GM19455 (cell line): ENCODE measurements at regions not wholly inside any gene's neighbourhood (a gene's known extent, or its start where the extent isn't known, plus 50 kb on each side); places are given as distances from the start of the nearest gene placed in this dataset.
"Not testable (repeated sequence)": the region's sequence is repeated elsewhere in the genome, so short reads cannot be mapped to it uniquely, and the experiment has no call there.

ENCODE experiments used
- ATAC-seq: cut with Tn5 transposase; IDR thresholded peaks from one replicate; pipeline ENCODE4 v1.9.1; 2021; ENCODE audit not compliant: unreplicated experiment

DNA sequence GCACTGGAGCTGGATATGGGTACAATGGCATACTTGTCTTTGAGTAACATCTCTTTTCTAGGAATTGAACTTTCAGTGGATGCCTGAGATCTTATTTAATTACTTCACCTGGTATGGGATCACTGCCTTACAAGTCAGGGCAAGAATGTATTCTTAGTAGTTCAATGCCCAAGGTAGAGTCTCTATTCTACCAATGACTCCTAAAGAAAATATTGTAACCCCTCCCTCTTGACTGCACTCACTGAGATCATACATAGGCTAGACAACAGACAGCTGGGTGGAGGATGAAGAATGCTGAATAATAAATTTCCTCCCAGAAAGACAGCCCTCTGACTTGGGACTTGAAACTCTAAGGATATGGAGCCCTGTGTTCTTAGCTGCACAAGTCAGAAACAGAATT is 1216.3 kb upstream of the ACO1 start:
- ATAC-seq = no peak

DNA sequence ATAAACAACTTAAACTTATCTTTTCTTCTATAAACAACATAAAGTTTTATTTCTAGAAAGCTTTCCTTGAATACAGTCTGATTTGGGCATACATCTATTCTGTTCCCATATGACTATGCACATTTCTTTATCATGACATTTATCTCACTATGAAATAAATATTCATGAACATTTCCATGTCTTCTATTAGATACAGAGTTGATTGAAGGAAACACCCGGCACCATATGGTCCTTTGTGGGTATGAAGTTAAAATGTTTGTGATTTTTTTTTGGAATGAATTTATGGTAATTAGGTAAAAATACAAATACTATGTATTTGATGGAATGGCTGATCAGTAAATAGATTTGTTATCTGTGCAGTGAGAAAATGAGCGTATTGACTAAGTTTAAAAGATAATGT is 1209.8 kb upstream of the ACO1 start:
- no peak for ATAC-seq

GRCh38 chr9:31183866-31184265 is 1200.6 kb upstream of the ACO1 start:
- no peak for ATAC-seq

GRCh38 chr9:31185831-31186230 is 1198.6 kb upstream of the ACO1 start:
- no peak for ATAC-seq

DNA sequence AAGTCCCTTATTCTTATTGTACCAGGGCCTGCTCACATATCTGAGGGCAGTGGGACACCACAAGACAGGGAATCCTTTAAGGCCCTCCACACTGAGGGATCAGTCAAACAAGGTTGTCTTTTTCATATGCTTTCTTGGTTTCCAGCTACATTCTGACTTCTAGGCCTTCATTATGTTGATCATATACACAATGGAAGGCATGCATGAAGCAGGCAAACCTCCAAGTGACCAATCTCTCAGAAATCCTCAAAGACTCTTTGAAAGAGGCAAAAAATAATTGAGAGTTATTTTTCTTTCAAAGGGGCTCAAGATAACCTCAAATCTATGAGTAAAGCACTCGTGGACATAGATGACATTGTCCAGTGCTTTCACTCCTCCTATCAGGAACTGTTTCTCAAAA is 1195.9 kb upstream of the ACO1 start:
- no peak for ATAC-seq

DNA sequence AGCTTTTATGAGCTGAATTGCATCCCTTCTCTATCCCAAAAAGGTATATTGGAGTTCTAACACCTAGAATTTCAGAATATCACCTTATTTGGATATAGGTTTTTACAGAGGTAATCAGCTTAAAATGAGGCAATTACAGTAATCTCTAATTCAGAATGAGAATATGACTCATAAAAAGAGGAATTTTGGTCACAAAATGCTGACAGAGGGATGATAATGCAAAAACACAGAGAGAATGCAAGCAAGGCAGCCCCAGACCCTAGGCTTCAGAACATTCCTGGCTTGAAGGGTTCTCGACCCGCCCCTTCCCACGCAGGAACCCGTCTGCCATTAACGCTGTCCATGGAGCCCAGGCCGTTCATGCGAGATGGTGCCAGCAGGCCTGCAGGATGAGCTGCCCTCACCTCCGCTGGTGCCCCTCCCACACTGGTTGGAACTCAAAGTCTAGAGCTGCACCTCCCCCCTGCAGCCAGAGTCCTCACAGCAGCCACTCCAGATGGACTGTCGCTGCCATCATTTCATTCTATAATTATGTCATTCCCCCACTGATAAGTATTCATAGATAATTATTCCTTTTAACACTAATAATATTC is 1173.4 kb upstream of the ACO1 start:
- no peak for ATAC-seq

- not testable (repeated sequence) for ATAC-seq
Measured at GRCh38 chr9:31229976-31230375, 1154.5 kb upstream of the ACO1 start.

- no peak for ATAC-seq
Measured at GRCh38 chr9:31232485-31232884, 1152.0 kb upstream of the ACO1 start.

DNA sequence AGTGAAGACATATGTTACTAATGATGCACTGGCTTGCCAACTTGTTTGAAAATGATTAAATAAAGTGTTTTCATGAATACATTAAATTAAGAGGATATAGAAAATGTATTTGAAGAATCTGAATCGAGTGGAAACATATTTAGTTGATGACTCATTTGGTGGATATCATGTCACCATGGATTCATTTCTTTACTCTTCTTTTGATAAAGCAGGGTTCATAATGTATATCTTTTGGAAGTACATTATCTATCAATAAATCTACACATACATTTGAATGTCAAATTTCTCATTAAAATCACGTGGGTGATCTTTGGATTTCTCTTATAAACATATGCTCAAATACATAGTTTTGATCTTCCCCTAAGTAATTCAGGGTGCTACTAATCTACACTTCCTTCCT is 1148.1 kb upstream of the ACO1 start:
- ATAC-seq = no peak

GRCh38 chr9:31243386-31243785 is 1141.1 kb upstream of the ACO1 start:
- ATAC-seq = no peak

DNA sequence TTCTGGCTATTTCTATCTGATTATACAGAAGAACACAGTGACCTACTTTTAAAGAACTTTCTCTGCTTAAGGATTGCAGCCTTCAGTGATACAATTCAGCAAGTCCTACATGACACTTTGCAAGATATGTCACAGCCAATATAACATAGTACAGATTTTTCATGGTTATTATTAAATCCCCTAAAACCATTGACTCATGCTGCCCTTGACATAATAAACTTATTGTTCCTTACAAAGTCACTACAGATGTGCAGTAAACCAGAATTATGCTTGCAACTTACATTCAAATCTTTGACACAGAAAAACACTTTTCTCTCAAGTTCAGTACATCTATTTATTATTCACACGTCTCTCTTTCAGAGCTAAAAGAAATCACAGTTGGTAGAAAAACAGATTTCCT is 1136.3 kb upstream of the ACO1 start:
- ATAC-seq = no peak

DNA sequence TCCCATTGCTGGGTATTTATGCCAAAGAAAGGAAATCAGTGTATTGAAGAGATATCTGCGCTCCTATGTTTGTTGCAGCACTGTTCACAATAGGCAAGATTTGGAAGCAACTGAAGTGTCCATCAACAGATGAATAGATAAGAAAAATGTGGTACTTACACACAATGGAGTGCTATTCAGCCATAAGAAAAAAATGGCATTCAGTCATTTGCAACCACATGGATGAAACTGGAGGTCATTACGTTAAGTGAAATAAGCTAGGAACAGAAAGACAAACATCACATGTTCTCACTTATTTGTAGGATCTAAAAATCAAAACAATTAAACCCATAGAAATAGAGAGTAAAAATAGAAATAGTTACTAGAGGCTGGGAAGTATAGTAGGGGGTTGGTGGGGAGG is 1133.1 kb upstream of the ACO1 start:
- ATAC-seq = no peak

GRCh38 chr9:31253800-31254762 is 1130.4 kb upstream of the ACO1 start:
- ATAC-seq = no peak

DNA sequence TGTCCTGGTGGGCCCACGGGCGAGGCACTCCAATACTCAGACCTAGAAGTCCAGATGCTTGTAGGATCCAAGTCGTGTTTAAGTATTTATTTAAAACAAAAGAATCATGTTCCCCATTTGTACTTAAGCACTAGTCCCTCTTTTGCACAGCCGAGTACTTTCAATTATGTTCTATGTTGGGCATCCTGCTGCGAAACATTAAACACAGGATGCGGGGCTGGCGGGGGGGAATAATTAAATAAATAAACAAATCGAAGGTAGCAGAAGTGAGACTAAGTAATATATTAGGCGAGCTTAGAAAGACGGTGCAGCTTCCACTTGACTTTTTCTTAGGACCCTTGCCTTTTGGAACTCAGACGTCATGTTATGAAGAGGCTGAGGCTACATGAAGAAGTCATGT is 1129.2 kb upstream of the ACO1 start:
- ATAC-seq = no peak

DNA sequence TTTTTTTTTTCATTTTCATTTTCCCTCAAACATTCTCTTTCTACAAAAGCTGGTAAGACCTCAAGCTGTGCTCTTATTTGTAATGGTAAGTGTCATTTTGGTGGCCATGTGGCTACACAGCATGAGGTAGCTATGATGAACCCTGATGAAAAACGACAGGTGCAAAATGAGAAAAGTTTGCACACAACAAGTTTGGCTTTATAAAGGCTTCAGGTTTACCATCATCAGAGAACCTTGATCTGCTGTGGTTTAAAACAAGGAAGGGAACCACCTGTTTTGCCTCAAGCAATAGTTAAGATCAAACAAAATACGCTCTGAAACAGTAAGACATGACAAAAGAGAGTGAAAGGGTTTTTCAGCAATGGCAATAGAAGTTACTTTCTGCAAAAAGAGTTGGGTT is 1124.6 kb upstream of the ACO1 start:
- peak; percentile 52 for ATAC-seq

DNA sequence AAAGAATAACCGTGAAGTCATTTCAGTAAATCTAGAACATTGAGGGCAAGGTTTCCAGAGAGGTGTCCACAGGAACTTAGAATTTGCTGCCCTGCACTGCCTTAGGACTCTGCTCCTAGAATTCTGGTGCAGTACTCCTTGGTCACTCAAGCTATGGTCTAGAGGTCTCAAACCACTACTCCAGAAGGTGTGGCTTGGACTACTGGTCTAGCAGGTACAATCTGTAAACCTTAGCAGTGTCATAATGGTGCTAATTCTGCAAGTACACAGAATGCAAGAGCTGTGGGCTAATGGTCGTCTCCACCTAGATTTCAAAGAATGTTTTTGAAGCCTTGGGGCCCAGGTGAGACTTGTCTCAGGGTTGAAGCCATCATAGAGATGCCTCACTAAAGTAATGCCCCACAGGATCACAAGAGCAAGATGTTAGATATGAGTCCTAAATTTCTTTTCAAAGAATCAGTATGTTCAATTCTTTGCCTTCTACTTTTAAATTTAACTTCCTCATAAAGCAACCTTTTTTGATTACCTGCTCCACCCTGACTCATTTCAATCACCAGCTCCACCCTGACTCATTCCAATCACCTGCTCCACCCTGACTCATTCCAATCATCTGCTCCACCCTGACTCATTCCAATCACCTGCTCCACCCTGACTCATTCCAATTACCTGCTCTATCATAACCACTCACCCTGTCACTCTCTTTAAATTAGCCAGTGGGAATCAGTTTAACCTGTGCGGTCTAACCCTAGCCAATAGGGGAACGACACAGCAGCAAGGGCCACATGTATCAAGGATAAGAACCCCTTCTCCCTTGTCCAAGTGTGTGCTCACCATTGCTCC is 1111.8 kb upstream of the ACO1 start:
- ATAC-seq = no peak

DNA sequence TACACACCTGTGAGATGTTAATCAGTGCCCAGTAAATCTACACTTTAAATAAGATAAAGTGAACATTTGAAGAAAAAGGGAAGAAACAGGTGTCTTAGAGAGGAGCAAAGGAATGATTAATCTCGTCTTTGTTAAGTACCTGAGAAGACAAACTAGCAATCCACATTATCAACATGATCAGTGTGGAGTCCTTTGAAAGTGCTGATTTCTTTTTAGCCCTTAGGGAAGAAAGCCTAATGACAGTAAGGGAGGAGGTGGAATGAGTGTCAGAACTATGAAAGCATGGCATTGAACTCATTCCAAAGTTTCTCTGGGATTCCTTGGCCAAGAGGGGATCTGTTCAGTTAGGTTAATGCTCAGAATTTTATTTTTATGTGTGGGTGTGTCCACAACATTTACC is 1109.0 kb upstream of the ACO1 start:
- ATAC-seq = no peak

DNA sequence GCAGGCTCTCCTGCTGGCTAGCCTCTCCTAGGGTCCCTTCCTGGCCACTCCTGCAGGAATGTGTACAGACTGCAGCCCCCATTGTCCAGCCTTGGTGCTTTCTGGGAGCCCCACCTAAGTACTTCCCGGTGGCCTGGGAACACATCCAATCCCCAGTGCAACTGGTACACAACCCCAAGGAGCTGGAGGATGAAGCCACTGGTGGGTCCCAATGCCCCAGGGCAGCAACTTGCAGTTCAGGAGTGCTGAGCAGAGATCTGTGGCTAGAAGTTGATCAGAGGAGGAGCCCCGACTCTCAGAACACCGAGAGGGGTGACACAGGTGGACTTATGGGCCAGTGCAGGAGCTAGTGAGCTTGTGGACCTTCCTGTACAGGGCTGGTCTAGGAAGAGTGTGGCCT is 1093.7 kb upstream of the ACO1 start:
- ATAC-seq = no peak

GRCh38 chr9:31302620-31303418 is 1081.6 kb upstream of the ACO1 start:
- ATAC-seq = no peak

DNA sequence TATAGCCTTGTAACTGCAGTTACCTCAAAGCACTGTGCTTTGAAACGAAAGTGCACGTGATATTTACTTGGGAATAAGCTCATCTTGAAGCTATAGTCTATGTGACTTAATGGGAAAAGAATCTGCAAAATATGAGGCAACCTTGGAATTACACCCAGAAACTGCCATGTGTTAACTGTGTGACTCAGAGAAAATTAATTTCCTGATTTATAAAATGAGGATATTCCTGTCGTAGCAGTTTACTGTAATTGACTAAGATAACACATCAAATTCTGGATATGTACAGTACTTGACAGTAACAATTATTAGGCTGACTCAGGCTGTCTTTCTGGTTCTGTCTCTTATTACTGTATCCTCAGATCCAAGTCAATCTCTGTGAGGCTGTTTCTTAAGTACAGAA is 1079.9 kb upstream of the ACO1 start:
- no peak for ATAC-seq

DNA sequence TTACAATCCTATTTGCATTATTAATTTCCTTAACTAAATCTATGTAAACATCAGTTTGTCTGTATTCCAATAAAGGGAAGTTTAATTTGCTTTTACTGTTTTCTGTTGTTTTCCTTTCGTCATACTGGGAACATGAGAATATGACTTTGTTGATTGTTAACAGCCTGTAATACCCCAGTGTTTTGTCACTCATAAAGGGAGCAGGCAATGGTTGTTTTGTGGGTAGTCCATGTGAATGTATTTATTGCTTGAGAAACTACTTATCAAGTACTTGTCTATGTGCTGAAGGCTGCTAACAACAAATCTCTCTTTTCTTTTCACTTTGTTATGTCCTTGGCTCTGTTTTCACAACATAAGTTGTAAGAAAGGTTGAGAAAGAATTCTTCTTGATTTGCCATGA is 1070.2 kb upstream of the ACO1 start:
- no peak for ATAC-seq
